Suppressor macrophage treated with lipopolysaccharide for 4 hours (primary cell): ENCODE measurements at regions not wholly inside any gene's neighbourhood (a gene's known extent, or its start where the extent isn't known, plus 50 kb on each side); places are given as distances from the start of the nearest gene placed in this dataset.
"Not testable (repeated sequence)": the region's sequence is repeated elsewhere in the genome, so short reads cannot be mapped to it uniquely, and the experiment has no call there.

Experiments
- DNase-seq: peaks from one replicate; pipeline ENCODE4 v3.0.0-alpha.2; 2020

- no peak for DNase-seq
Observed at GRCh38 chr13:50235604-50236342, 220.5 kb downstream of the KCNRG start.

- peak; percentile 54 for DNase-seq
Observed at GRCh38 chr13:50236898-50237318, 221.7 kb downstream of the KCNRG start.

- no peak for DNase-seq
Observed at GRCh38 chr13:50238922-50239321, 223.7 kb downstream of the KCNRG start.

- no peak for DNase-seq
Observed at GRCh38 chr13:50241479-50241878, 226.2 kb downstream of the KCNRG start.

GRCh38 chr13:50243931-50244330 lies 228.7 kb downstream of the KCNRG start:
- DNase-seq, result no peak

GRCh38 chr13:50244355-50244712 lies 229.1 kb downstream of the KCNRG start:
- DNase-seq, result no peak

GRCh38 chr13:50244713-50245574 lies 229.7 kb downstream of the KCNRG start:
- peak; percentile 87 for DNase-seq

GRCh38 chr13:50247223-50247622 lies 232.0 kb downstream of the KCNRG start:
- no peak for DNase-seq

- DNase-seq, result peak; percentile 67
Observed at GRCh38 chr13:50248516-50249143, 233.4 kb downstream of the KCNRG start.

- no peak for DNase-seq
Observed at GRCh38 chr13:50249144-50249521, 233.9 kb downstream of the KCNRG start.

GRCh38 chr13:50250401-50250800 lies 235.2 kb downstream of the KCNRG start:
- peak; percentile 83 for DNase-seq

GRCh38 chr13:50255639-50256038 lies 240.4 kb downstream of the KCNRG start:
- DNase-seq, result no peak

GRCh38 chr13:50256536-50257321 lies 241.5 kb downstream of the KCNRG start:
- not testable (repeated sequence) for DNase-seq

- DNase-seq, result no peak
Observed at GRCh38 chr13:50257646-50258045, 242.4 kb downstream of the KCNRG start.

GRCh38 chr13:50261130-50261901 lies 246.1 kb downstream of the KCNRG start:
- no peak for DNase-seq

GRCh38 chr13:50267066-50267465 lies 251.8 kb downstream of the KCNRG start:
- no peak for DNase-seq

GRCh38 chr13:50267917-50268316 lies 252.7 kb downstream of the KCNRG start:
- DNase-seq, result no peak

GRCh38 chr13:50268500-50268899 lies 253.3 kb downstream of the KCNRG start:
- DNase-seq, result no peak

- no peak for DNase-seq
Observed at GRCh38 chr13:50274181-50274580, 258.9 kb downstream of the KCNRG start.

- peak; percentile 21 for DNase-seq
Observed at GRCh38 chr13:50275392-50276063, 260.3 kb downstream of the KCNRG start.

GRCh38 chr13:50276550-50276949 lies 261.3 kb downstream of the KCNRG start:
- DNase-seq, result no peak

- DNase-seq, result no peak
Observed at GRCh38 chr13:50277127-50277526, 261.9 kb downstream of the KCNRG start.
